H9 (cell line): ENCODE measurements at regions not wholly inside any gene's neighbourhood (a gene's known extent, or its start where the extent isn't known, plus 50 kb on each side); places are given as distances from the start of the nearest gene placed in this dataset.

ENCODE experiments used
- DNase-seq: peaks from one replicate; pipeline ENCODE4 v3.0.0-alpha.2; 2017
- H2AFZ ChIP-seq: one replicate; pipeline ENCODE4 v1.6.1; 2013; ENCODE audit warnings: mild to moderate bottlenecking, low read length, control low read depth, moderate library complexity
- H2AK5ac ChIP-seq: 2 replicates; pipeline ENCODE4 v1.6.1; 2013; ENCODE audit warnings: low read length, control low read depth, mixed read lengths; ENCODE audit not compliant: insufficient read length
- H2BK120ac ChIP-seq: one replicate; pipeline ENCODE4 v1.6.1; 2013; ENCODE audit warnings: low read depth, mild to moderate bottlenecking, low read length, control low read depth, inconsistent platforms; ENCODE audit not compliant: poor library complexity, severe bottlenecking
- H2BK12ac ChIP-seq: 2 replicates; pipeline ENCODE4 v1.6.1; 2013; ENCODE audit warnings: low read length, control low read depth, mixed read lengths, low read depth; ENCODE audit not compliant: insufficient read length
- H2BK15ac ChIP-seq: 2 replicates; pipeline ENCODE4 v1.6.1; 2013; ENCODE audit warnings: low read depth, low read length, control low read depth
- H2BK20ac ChIP-seq: one replicate; pipeline ENCODE4 v1.6.1; 2013; ENCODE audit warnings: low read depth, mild to moderate bottlenecking, low read length, control low read depth, inconsistent platforms; ENCODE audit not compliant: poor library complexity, severe bottlenecking
- H2BK5ac ChIP-seq: 2 replicates; pipeline ENCODE4 v1.6.1; 2013; ENCODE audit warnings: low read length, control low read depth, mixed read lengths; ENCODE audit not compliant: insufficient read length
- H3K14ac ChIP-seq: 2 replicates; pipeline ENCODE4 v1.6.1; 2013; ENCODE audit warnings: low read length, control low read depth; ENCODE audit not compliant: insufficient read depth
- H3K18ac ChIP-seq: 2 replicates; pipeline ENCODE4 v1.6.1; 2013; ENCODE audit warnings: low read depth, mild to moderate bottlenecking, mixed read lengths, low read length, control low read depth; ENCODE audit not compliant: insufficient read length
- H3K23ac ChIP-seq: 2 replicates; pipeline ENCODE4 v1.6.1; 2013; ENCODE audit warnings: low read length, control low read depth, mixed read lengths, low read depth; ENCODE audit not compliant: insufficient read length
- H3K23me2 ChIP-seq: 2 replicates; pipeline ENCODE4 v1.6.1; 2013; ENCODE audit warnings: low read depth, mild to moderate bottlenecking, mixed read lengths, low read length, control low read depth; ENCODE audit not compliant: insufficient read length, poor library complexity, severe bottlenecking
- H3K27ac ChIP-seq: 2 replicates; pipeline ENCODE4 v1.5.1; 2013; ENCODE audit warnings: low read length, control low read depth, mixed read lengths, low read depth; ENCODE audit not compliant: insufficient read length
- H3K27me3 ChIP-seq: 2 replicates; pipeline ENCODE4 v1.6.1; 2013; ENCODE audit warnings: low read length, control low read depth, inconsistent platforms; ENCODE audit not compliant: insufficient read depth
- H3K4ac ChIP-seq: 2 replicates; pipeline ENCODE4 v1.6.1; 2013; ENCODE audit warnings: low read depth, mild to moderate bottlenecking, control low read depth, inconsistent platforms, low read length, moderate library complexity
- H3K4me1 ChIP-seq: 2 replicates; pipeline ENCODE4 v1.6.1; 2013; ENCODE audit warnings: low read length, control low read depth, inconsistent platforms; ENCODE audit not compliant: insufficient read depth
- H3K4me2 ChIP-seq: 2 replicates; pipeline ENCODE4 v1.6.1; 2013; ENCODE audit warnings: low read length, control low read depth, mixed read lengths; ENCODE audit not compliant: insufficient read length, insufficient read depth
- H3K56ac ChIP-seq: 2 replicates; pipeline ENCODE4 v1.6.1; 2013; ENCODE audit warnings: low read depth, mild to moderate bottlenecking, mixed read lengths, low read length, control low read depth; ENCODE audit not compliant: insufficient read length
- H3K79me1 ChIP-seq: 2 replicates; pipeline ENCODE4 v1.6.1; 2013; ENCODE audit warnings: low read depth, mild to moderate bottlenecking, moderate library complexity, low read length, control low read depth, inconsistent platforms; ENCODE audit not compliant: insufficient read depth, poor library complexity, severe bottlenecking
- H3K79me2 ChIP-seq: 2 replicates; pipeline ENCODE4 v1.6.1; 2013; ENCODE audit warnings: low read length, control low read depth, inconsistent platforms; ENCODE audit not compliant: insufficient read depth
- H3K9ac ChIP-seq: 2 replicates; pipeline ENCODE4 v1.6.1; 2013; ENCODE audit warnings: low read length, control low read depth, mixed read lengths; ENCODE audit not compliant: insufficient read length; ENCODE audit errors: extremely low read depth
- H3K9me3 ChIP-seq: one replicate; pipeline ENCODE4 v1.6.1; 2013; ENCODE audit warnings: low read depth, low read length, inconsistent platforms; ENCODE audit not compliant: control insufficient read depth
- H3T11ph ChIP-seq: one replicate; pipeline ENCODE4 v1.6.1; 2013; ENCODE audit warnings: mild to moderate bottlenecking, low read length, control low read depth, inconsistent platforms
- H4K20me1 ChIP-seq: one replicate; pipeline ENCODE4 v1.6.1; 2013; ENCODE audit not compliant: control insufficient read depth, insufficient read length, insufficient read depth
- H4K5ac ChIP-seq: 2 replicates; pipeline ENCODE4 v1.6.1; 2013; ENCODE audit warnings: low read depth, mild to moderate bottlenecking, mixed read lengths, low read length, control low read depth; ENCODE audit not compliant: insufficient read length
- H4K8ac ChIP-seq: replicated peaks from 2 replicates; pipeline ENCODE4 v1.6.1; 2013; ENCODE audit warnings: low read length, control low read depth, mixed read lengths, low read depth; ENCODE audit not compliant: insufficient read length
- H4K91ac ChIP-seq: 2 replicates; pipeline ENCODE4 v1.6.1; 2013; ENCODE audit warnings: low read depth, mild to moderate bottlenecking, moderate library complexity, mixed read lengths, low read length, control low read depth; ENCODE audit not compliant: insufficient read length
- H3K27ac Mint-ChIP-seq, 3 experiments: 2 replicates in 2 of 3; 3 replicates in 1 of 3; pipeline ENCODE4 v1.8.0; 2020 to 2021; ENCODE audit warnings: mixed read lengths in 3 of 3, mild to moderate bottlenecking in 1 of 3, moderate library complexity in 1 of 3
- H3K27me3 Mint-ChIP-seq: 2 replicates; pipeline ENCODE4 v1.8.0; 2021; ENCODE audit warnings: low read depth, mild to moderate bottlenecking, moderate library complexity, mixed read lengths
- H3K36me3 Mint-ChIP-seq, 3 experiments: 2 replicates in 2 of 3; 3 replicates in 1 of 3; pipeline ENCODE4 v1.8.0; 2020 to 2021; ENCODE audit warnings: low read depth in 3 of 3, mixed read lengths in 3 of 3; ENCODE audit not compliant: insufficient read depth in 1 of 3
- H3K4me1 Mint-ChIP-seq, 2 experiments: 2 replicates each; pipeline ENCODE4 v1.8.0; 2020; ENCODE audit warnings: mixed read lengths in 2 of 2
- H3K4me3 Mint-ChIP-seq, 2 experiments: 2 replicates in 1 of 2; 3 replicates in 1 of 2; pipeline ENCODE4 v1.8.0; 2020 to 2021; ENCODE audit warnings: mild to moderate bottlenecking in 2 of 2, mixed read lengths in 2 of 2, moderate library complexity in 1 of 2
- H3K9me3 Mint-ChIP-seq, 2 experiments: 2 replicates in 1 of 2; 3 replicates in 1 of 2; pipeline ENCODE4 v1.8.0; 2020; ENCODE audit warnings: mild to moderate bottlenecking in 2 of 2, mixed read lengths in 2 of 2, moderate library complexity in 1 of 2
- CTCF ChIP-seq: fragments of 200-600 bp; sonication (generic); conservative IDR thresholded peaks from 3 replicates; pipeline ENCODE4 v1.8.0; 2021; ENCODE audit warnings: antibody characterized with exemption, mild to moderate bottlenecking
- WGBS: extraction: QIAGEN DNeasy Blood & Tissue Kit; methylation state at CpG from one replicate; pipeline ENCODE4 v1.1.7; 2013; ENCODE audit warnings: missing lambda C conversion rate, low lambda C conversion rate, mixed read lengths; ENCODE audit not compliant: insufficient read length; ENCODE audit errors: extremely low coverage; 5-methylcytosine and 5-hydroxymethylcytosine counted together

- Histone ChIP-seq H3K27me3 (no peaks in the 10 kb centered on the region), H3K56ac (no peak overlapping the region), H3K79me2 (no peaks in the 10 kb centered on the region), H3K23me2 (no peaks in the 10 kb centered on the region), H3T11ph (no peak overlapping the region), H2BK120ac (no peak overlapping the region), H3K9ac (no peak overlapping the region), H2BK15ac (no peak overlapping the region), H3K27ac (no peak overlapping the region), H2AK5ac (no peak overlapping the region), H4K20me1 (no peaks in the 10 kb centered on the region), H3K23ac (no peak overlapping the region), H2BK5ac (no peak overlapping the region), H2BK20ac (no peak overlapping the region), H4K5ac (no peak overlapping the region), H3K18ac (no peak overlapping the region), H3K79me1 (no peaks in the 10 kb centered on the region), H2AFZ (no peak overlapping the region), H4K8ac (no peak overlapping the region), H2BK12ac (no peak overlapping the region), H3K4me1 (no peaks in the 10 kb centered on the region), H3K14ac (no peak overlapping the region), H3K9me3 (no peaks in the 10 kb centered on the region), H3K4ac (no peak overlapping the region), H3K4me2 (no peak overlapping the region), H4K91ac (no peak overlapping the region)
- Mint-ChIP-seq H3K4me3 (no peak overlapping the region), H3K36me3 (no peaks in the 10 kb centered on the region; a peak in 1 of 7 replicates), H3K27me3 (peaks cover 4% of the 10 kb centered on the region), H3K9me3 (no peaks in the 10 kb centered on the region; a peak in 1 of 5 replicates), H3K27ac (peak overlapping the region in 1 of 3 experiments; percentile 16; a peak in 1 of 7 replicates), H3K4me1 (no peaks in the 10 kb centered on the region)
- no peak for TF ChIP-seq CTCF
- no CpG with 5 or more reads among the region's 12 CpGs for WGBS
- no peak for DNase-seq
Observed at GRCh38 chr17:31789707-31790505, 69.1 kb downstream of the COPRS start.
